GM21515 (cell line): ENCODE measurements at regions not wholly inside any gene's neighbourhood (a gene's known extent, or its start where the extent isn't known, plus 50 kb on each side); places are given as distances from the start of the nearest gene placed in this dataset.
"Not testable (repeated sequence)": the region's sequence is repeated elsewhere in the genome, so short reads cannot be mapped to it uniquely, and the experiment has no call there.

Experiments
- ATAC-seq: cut with Tn5 transposase; IDR thresholded peaks from one replicate; pipeline ENCODE4 v1.9.1; 2021; ENCODE audit not compliant: unreplicated experiment

GRCh38 chr13:59423708-59424340, 739.9 kb downstream of the DIAPH3 start:
- no peak for ATAC-seq

GRCh38 chr13:59424661-59425060, 739.1 kb downstream of the DIAPH3 start:
- ATAC-seq = no peak

- no peak for ATAC-seq
Measured at GRCh38 chr13:59425211-59425741, 738.5 kb downstream of the DIAPH3 start.

- ATAC-seq = no peak
Measured at GRCh38 chr13:59435024-59435423, 728.7 kb downstream of the DIAPH3 start.

- no peak for ATAC-seq
Measured at GRCh38 chr13:59437544-59438301, 726.0 kb downstream of the DIAPH3 start.

GRCh38 chr13:59439776-59440428, 723.8 kb downstream of the DIAPH3 start:
- no peak for ATAC-seq

GRCh38 chr13:59441068-59441467, 722.7 kb downstream of the DIAPH3 start:
- ATAC-seq = not testable (repeated sequence)

- ATAC-seq = no peak
Measured at GRCh38 chr13:59441596-59442280, 722.0 kb downstream of the DIAPH3 start.

GRCh38 chr13:59442461-59442860, 721.3 kb downstream of the DIAPH3 start:
- no peak for ATAC-seq

GRCh38 chr13:59442944-59443486, 720.7 kb downstream of the DIAPH3 start:
- no peak for ATAC-seq

GRCh38 chr13:59444210-59444857, 719.4 kb downstream of the DIAPH3 start:
- no peak for ATAC-seq

- ATAC-seq = no peak
Measured at GRCh38 chr13:59445812-59446211, 717.9 kb downstream of the DIAPH3 start.

- ATAC-seq = no peak
Measured at GRCh38 chr13:59446391-59446790, 717.3 kb downstream of the DIAPH3 start.

GRCh38 chr13:59447031-59447430, 716.7 kb downstream of the DIAPH3 start:
- no peak for ATAC-seq

GRCh38 chr13:59447846-59448620, 715.7 kb downstream of the DIAPH3 start:
- ATAC-seq = no peak

- ATAC-seq = no peak
Measured at GRCh38 chr13:59449750-59450149, 714.0 kb downstream of the DIAPH3 start.

GRCh38 chr13:59450229-59450628, 713.5 kb downstream of the DIAPH3 start:
- ATAC-seq = no peak

- no peak for ATAC-seq
Measured at GRCh38 chr13:59451236-59451635, 712.5 kb downstream of the DIAPH3 start.

- ATAC-seq = no peak
Measured at GRCh38 chr13:59452189-59452890, 711.4 kb downstream of the DIAPH3 start.
